ENCODE measurements at regions not wholly inside any gene's neighbourhood (a gene's known extent, or its start where the extent isn't known, plus 50 kb on each side); places are given as distances from the start of the nearest gene placed in this dataset.
A peak's percentile ranks its signal among the peaks of the same experiment; 100 is the strongest.

- H3K9me3 Mint-ChIP-seq (ENCODE audit: low read depth), result no peaks in the 10 kb centered on the region
- peak; percentile 24 for TF ChIP-seq CTCF (IDR thresholded peaks at IDR 0.05; ENCODE audit: unreplicated experiment)
- H3K36me3 Mint-ChIP-seq (ENCODE audit: insufficient read depth), result no peaks in the 10 kb centered on the region
- H3K4me3 Mint-ChIP-seq (ENCODE audit: low read depth), result no peak overlapping the region
- peaks cover 2% of the 10 kb centered on the region for H3K4me1 Mint-ChIP-seq (ENCODE audit: low read depth)
- DNase-seq (ENCODE audit: low spot score, unreplicated experiment), result no peak
- peaks cover 14% of the 10 kb centered on the region for H3K27me3 Mint-ChIP-seq
- no peak overlapping the region for H3K27ac Mint-ChIP-seq
These were observed 390.4 kb downstream of the ARHGEF28 start for GRCh38 chr5:74016373-74016772.

- Mint-ChIP-seq H3K4me3 (ENCODE audit: low read depth) (no peak overlapping the region), H3K27me3 (peaks cover 16% of the 10 kb centered on the region), H3K9me3 (ENCODE audit: low read depth) (no peaks in the 10 kb centered on the region), H3K27ac (no peak overlapping the region), H3K36me3 (ENCODE audit: insufficient read depth) (no peaks in the 10 kb centered on the region), H3K4me1 (ENCODE audit: low read depth) (peaks cover 2% of the 10 kb centered on the region)
- TF ChIP-seq CTCF (IDR thresholded peaks at IDR 0.05; ENCODE audit: unreplicated experiment), result no peak
- DNase-seq (ENCODE audit: low spot score, unreplicated experiment), result no peak
These were observed 389.7 kb downstream of the ARHGEF28 start for GRCh38 chr5:74015716-74016115.

GRCh38 chr5:74013222-74013621 lies 387.2 kb downstream of the ARHGEF28 start:
- peaks cover 9% of the 10 kb centered on the region for H3K27me3 Mint-ChIP-seq
- no peaks in the 10 kb centered on the region for H3K36me3 Mint-ChIP-seq (ENCODE audit: insufficient read depth)
- no peak overlapping the region for H3K4me3 Mint-ChIP-seq (ENCODE audit: low read depth)
- DNase-seq (ENCODE audit: low spot score, unreplicated experiment), result no peak
- H3K27ac Mint-ChIP-seq, result no peak overlapping the region
- no peak for TF ChIP-seq CTCF (IDR thresholded peaks at IDR 0.05; ENCODE audit: unreplicated experiment)
- no peaks in the 10 kb centered on the region for H3K9me3 Mint-ChIP-seq (ENCODE audit: low read depth)
- H3K4me1 Mint-ChIP-seq (ENCODE audit: low read depth), result peaks cover 2% of the 10 kb centered on the region

- no peak overlapping the region for H3K4me3 Mint-ChIP-seq (ENCODE audit: low read depth)
These were observed 383.5 kb downstream of the ARHGEF28 start for GRCh38 chr5:74009502-74009901.

GRCh38 chr5:74007193-74007592 lies 381.2 kb downstream of the ARHGEF28 start:
- no peak for DNase-seq (ENCODE audit: low spot score, unreplicated experiment)
- Mint-ChIP-seq H3K4me3 (ENCODE audit: low read depth) (no peak overlapping the region), H3K36me3 (ENCODE audit: insufficient read depth) (no peaks in the 10 kb centered on the region)

More at GRCh38 chr5:74009502-74009901, 383.5 kb downstream of the ARHGEF28 start:
- no peak for TF ChIP-seq CTCF (IDR thresholded peaks at IDR 0.05; ENCODE audit: unreplicated experiment)
- peaks cover 9% of the 10 kb centered on the region for H3K27me3 Mint-ChIP-seq
- DNase-seq (ENCODE audit: low spot score, unreplicated experiment), result no peak
- no peaks in the 10 kb centered on the region for H3K9me3 Mint-ChIP-seq (ENCODE audit: low read depth)
- no peak overlapping the region for H3K27ac Mint-ChIP-seq
- H3K36me3 Mint-ChIP-seq (ENCODE audit: insufficient read depth), result no peaks in the 10 kb centered on the region
- H3K4me1 Mint-ChIP-seq (ENCODE audit: low read depth), result no peaks in the 10 kb centered on the region

More at GRCh38 chr5:74007193-74007592, 381.2 kb downstream of the ARHGEF28 start:
- TF ChIP-seq CTCF (IDR thresholded peaks at IDR 0.05; ENCODE audit: unreplicated experiment), result no peak
- Mint-ChIP-seq H3K4me1 (ENCODE audit: low read depth) (no peaks in the 10 kb centered on the region), H3K27ac (no peak overlapping the region), H3K9me3 (ENCODE audit: low read depth) (no peaks in the 10 kb centered on the region), H3K27me3 (peaks cover 9% of the 10 kb centered on the region)
